ENCODE measurements at regions not wholly inside any gene's neighbourhood (a gene's known extent, or its start where the extent isn't known, plus 50 kb on each side); places are given as distances from the start of the nearest gene placed in this dataset.

DNA sequence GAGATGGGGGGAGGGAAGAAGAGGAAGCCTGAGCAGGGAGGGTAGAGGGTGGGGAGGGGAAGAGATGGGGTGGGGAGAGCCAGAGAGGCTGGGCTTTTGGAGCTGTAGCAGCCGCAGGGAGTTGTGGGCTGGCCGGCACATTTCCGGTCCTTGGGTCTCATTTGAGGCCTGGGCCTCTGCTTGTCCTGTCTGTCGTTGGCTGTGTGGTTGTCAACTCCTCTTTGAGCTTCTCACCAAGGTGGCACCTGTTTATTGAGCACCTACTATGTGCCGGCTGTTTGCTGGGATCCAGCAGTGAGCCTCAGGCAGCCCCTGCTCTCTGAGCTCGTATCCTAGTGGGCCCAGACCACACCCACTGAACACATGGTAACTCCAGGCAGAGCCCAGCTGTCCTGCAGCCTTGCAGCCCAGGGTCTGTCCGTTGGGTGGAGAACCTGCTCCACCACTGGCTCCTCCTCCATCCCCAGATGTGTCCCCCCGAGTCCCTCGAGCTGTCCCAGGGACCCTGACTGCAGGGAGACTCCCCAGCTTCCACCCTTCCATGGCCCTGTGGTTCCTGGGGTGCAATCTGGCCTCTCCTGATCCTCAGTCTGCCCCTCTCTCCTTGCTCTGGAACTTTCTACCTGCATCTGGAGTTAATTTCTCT lies 164.9 kb downstream of the IRF8 start:
- TF ChIP-seq CTCF (IDR thresholded peaks at IDR 0.05): no peak
- no peak for TF ChIP-seq EP300 (IDR thresholded peaks at IDR 0.05)
- TF ChIP-seq MYC (IDR thresholded peaks at IDR 0.05; ENCODE audit: borderline replicate concordance, low read length): no peak
- TF ChIP-seq, protein P1, sequence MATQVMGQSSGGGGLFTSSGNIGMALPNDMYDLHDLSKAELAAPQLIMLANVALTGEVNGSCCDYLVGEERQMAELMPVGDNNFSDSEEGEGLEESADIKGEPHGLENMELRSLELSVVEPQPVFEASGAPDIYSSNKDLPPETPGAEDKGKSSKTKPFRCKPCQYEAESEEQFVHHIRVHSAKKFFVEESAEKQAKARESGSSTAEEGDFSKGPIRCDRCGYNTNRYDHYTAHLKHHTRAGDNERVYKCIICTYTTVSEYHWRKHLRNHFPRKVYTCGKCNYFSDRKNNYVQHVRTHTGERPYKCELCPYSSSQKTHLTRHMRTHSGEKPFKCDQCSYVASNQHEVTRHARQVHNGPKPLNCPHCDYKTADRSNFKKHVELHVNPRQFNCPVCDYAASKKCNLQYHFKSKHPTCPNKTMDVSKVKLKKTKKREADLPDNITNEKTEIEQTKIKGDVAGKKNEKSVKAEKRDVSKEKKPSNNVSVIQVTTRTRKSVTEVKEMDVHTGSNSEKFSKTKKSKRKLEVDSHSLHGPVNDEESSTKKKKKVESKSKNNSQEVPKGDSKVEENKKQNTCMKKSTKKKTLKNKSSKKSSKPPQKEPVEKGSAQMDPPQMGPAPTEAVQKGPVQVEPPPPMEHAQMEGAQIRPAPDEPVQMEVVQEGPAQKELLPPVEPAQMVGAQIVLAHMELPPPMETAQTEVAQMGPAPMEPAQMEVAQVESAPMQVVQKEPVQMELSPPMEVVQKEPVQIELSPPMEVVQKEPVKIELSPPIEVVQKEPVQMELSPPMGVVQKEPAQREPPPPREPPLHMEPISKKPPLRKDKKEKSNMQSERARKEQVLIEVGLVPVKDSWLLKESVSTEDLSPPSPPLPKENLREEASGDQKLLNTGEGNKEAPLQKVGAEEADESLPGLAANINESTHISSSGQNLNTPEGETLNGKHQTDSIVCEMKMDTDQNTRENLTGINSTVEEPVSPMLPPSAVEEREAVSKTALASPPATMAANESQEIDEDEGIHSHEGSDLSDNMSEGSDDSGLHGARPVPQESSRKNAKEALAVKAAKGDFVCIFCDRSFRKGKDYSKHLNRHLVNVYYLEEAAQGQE (IDR thresholded peaks at IDR 0.05): no peak

All from A549 (cell line).